Fibroblast of upper back skin (primary cell): ENCODE measurements at regions not wholly inside any gene's neighbourhood (a gene's known extent, or its start where the extent isn't known, plus 50 kb on each side); places are given as distances from the start of the nearest gene placed in this dataset.
A peak's percentile ranks its signal among the peaks of the same experiment; 100 is the strongest.
"Not testable (repeated sequence)": the region's sequence is repeated elsewhere in the genome, so short reads cannot be mapped to it uniquely, and the experiment has no call there.

ENCODE experiments used
- DNase-seq: peaks from one replicate; pipeline ENCODE4 v3.0.0-alpha.2; 2013

GRCh38 chr10:28449382-28449781 lies 83.5 kb upstream of the WAC start:
- no peak for DNase-seq

- DNase-seq: no peak
Observed at GRCh38 chr10:28449926-28450325, 83.0 kb upstream of the WAC start.

GRCh38 chr10:28453926-28454325 lies 79.0 kb upstream of the WAC start:
- no peak for DNase-seq

- no peak for DNase-seq
Observed at GRCh38 chr10:28457110-28457509, 75.8 kb upstream of the WAC start.

- DNase-seq: not testable (repeated sequence)
Observed at GRCh38 chr10:28457873-28458272, 75.0 kb upstream of the WAC start.

GRCh38 chr10:28459453-28460144 lies 73.3 kb upstream of the WAC start:
- no peak for DNase-seq

GRCh38 chr10:28463141-28463540 lies 69.8 kb upstream of the WAC start:
- DNase-seq: no peak

- no peak for DNase-seq
Observed at GRCh38 chr10:28463676-28464395, 69.1 kb upstream of the WAC start.

- DNase-seq: no peak
Observed at GRCh38 chr10:28467615-28468014, 65.3 kb upstream of the WAC start.

GRCh38 chr10:28468707-28469483 lies 64.0 kb upstream of the WAC start:
- no peak for DNase-seq

GRCh38 chr10:28470873-28471651 lies 61.9 kb upstream of the WAC start:
- DNase-seq: peak; percentile 20

- no peak for DNase-seq
Observed at GRCh38 chr10:28471652-28472050, 61.3 kb upstream of the WAC start.

- DNase-seq: no peak
Observed at GRCh38 chr10:28478646-28479045, 54.3 kb upstream of the WAC start.

GRCh38 chr10:28479425-28479865 lies 53.5 kb upstream of the WAC start:
- DNase-seq: no peak

- DNase-seq: no peak
Observed at GRCh38 chr10:28479927-28480627, 52.8 kb upstream of the WAC start.

- no peak for DNase-seq
Observed at GRCh38 chr10:28480628-28480965, 52.3 kb upstream of the WAC start.

GRCh38 chr10:28481346-28481745 lies 51.6 kb upstream of the WAC start:
- DNase-seq: not testable (repeated sequence)

- DNase-seq: no peak
Observed at GRCh38 chr10:28481968-28482367, 51.0 kb upstream of the WAC start.
